ENCODE measurements at regions not wholly inside any gene's neighbourhood (a gene's known extent, or its start where the extent isn't known, plus 50 kb on each side); places are given as distances from the start of the nearest gene placed in this dataset.
"Not testable (repeated sequence)": the region's sequence is repeated elsewhere in the genome, so short reads cannot be mapped to it uniquely, and the experiment has no call there.

GRCh38 chr17:70375406-70375805 is 206.1 kb downstream of the KCNJ2 start:
- no peak for DNase-seq (ENCODE audit: low spot score)

- DNase-seq (ENCODE audit: low spot score), result peak; percentile 80
Observed at GRCh38 chr17:70375813-70376770, 206.8 kb downstream of the KCNJ2 start.

GRCh38 chr17:70377654-70378053 is 208.3 kb downstream of the KCNJ2 start:
- DNase-seq (ENCODE audit: low spot score), result no peak

DNA sequence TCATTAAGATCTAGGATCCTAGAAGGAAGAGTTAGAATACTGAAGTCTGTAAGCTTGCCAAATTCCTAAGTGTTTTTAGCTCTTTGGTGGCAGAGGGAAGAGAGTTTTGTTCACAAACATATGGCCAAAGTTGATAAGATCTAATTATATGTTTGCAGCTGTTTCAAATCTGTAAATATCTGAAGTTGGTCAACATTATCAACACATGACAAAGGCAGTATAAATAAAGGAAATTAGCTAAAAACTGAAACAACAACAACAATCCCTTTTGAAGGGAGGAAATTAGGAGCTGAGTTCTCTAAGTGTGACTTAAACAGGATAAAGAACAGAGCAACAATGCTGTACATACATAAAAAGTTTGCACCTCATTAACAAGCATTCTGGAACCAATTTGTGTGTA is 208.7 kb downstream of the KCNJ2 start:
- DNase-seq (ENCODE audit: low spot score), result no peak

DNA sequence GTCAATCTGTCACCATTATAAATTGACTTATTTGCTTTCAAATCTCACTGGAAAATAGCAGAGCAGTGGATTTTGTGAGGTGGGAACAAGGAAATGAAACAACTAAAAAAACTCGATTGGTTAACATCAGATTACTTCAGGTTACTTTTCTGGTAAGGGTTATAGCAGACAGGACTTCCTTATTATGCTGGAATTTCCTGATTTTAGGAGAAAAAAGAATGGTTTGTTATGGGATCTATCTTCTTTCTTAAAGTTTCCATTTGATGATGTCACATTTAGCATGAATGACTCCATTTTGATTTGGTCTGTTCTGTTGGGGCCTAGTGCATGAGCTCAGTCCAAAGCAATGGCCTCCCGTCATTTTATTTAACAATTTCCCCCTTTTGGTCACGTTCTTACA is 210.6 kb downstream of the KCNJ2 start:
- no peak for DNase-seq (ENCODE audit: low spot score)

DNA sequence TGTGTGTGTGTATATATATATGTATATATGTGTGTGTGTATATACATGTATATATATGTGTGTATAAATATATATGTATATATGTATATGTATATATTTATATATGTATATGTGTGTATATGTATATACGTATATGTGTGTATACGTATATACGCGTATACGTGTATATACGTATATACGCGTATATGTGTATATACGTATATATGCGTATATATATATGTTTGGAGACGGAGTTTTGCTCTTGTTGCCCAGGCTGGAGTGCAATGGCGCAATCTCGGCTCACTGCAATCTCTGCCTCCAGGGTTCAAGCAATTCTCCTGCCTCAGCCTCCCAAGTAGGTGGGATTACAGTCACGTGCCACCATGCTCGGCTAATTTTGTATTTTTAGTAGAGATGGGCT is 212.6 kb downstream of the KCNJ2 start:
- DNase-seq (ENCODE audit: low spot score), result not testable (repeated sequence)

GRCh38 chr17:70388326-70388725 is 219.0 kb downstream of the KCNJ2 start:
- no peak for DNase-seq (ENCODE audit: low spot score)

DNA sequence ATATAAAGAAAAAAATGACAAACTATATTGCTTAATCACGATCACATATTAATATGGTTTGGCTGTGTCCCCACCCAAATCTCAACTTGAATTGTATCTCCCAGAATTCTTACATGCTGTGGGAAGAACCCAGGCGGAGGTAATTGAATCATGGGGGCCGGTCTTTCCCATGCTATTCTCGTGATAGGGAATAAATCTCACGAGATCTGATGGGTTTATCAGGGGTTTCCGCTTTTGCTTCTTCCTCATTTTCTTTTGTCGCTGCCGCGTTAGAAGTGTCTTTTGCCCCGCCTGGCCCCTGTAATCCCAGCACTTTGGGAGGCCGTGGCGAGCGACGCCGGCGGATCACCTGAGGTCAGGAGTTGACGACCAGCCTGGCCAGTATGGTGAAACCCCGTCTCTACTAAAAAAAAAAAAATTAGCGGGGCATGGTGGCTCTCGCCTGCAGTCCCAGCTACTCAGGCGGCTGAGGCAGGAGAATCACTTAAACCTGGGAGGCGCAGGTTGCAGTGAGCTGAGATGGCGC is 220.0 kb downstream of the KCNJ2 start:
- not testable (repeated sequence) for DNase-seq (ENCODE audit: low spot score)

GRCh38 chr17:70390049-70390448 is 220.7 kb downstream of the KCNJ2 start:
- DNase-seq (ENCODE audit: low spot score), result no peak

GRCh38 chr17:70394473-70395232 is 225.3 kb downstream of the KCNJ2 start:
- no peak for DNase-seq (ENCODE audit: low spot score)

DNA sequence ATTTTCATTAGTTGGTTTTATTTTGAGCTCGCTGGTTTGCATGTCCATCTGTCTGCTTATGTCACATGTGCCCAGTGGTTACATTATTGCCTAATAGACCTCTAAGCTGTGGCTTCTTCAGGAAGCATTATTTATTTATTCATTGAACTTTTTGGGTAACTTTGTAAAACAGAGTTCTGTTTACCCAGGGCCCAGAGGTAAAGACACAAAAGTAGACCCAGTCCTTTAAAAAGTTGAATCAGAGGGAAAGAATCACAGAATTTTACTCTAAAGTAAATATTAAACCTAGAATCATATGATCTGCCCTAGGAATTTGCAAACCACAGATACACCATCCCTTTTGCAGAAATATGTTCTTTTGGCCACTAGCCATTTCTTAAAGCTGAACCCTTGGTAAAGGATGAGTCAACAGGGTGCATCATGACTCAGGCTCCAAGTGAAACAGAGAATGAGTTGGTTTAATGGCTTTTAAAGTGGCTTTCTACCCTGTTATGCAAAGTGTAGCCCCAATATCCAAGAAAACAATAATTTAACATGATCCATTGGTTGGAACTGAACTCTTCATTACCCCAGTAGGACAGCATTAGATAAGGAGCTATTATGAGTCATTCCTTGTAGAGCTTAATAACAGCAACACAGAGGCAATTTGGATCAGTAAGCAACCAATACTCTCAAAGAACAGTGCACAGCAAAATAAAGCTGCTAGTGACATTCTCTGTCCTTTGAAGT is 236.3 kb downstream of the KCNJ2 start:
- DNase-seq (ENCODE audit: low spot score), result no peak

DNA sequence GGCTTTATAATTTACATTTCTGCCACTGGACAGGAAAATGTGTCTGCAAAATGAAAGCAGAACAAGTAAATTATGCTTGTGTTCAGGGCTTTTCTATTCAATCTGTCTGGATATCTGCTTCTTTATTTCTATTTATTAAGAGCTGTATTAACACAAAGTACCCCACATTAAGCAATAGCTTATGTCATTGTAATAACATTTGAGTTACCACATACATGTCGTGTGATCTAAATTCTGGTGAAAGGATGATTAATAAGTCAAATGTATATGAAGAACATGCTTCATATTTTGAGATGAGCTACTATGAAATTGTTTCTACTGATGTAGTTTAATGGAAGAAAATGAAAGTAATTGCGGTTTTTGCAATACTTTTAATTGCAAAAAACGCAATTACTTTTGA is 238.2 kb downstream of the KCNJ2 start:
- DNase-seq (ENCODE audit: low spot score), result no peak

GRCh38 chr17:70408768-70409167 is 239.4 kb downstream of the KCNJ2 start:
- no peak for DNase-seq (ENCODE audit: low spot score)

- no peak for DNase-seq (ENCODE audit: low spot score)
Observed at GRCh38 chr17:70414300-70414699, 245.0 kb downstream of the KCNJ2 start.

GRCh38 chr17:70420861-70421445 is 251.6 kb downstream of the KCNJ2 start:
- DNase-seq (ENCODE audit: low spot score), result no peak

DNA sequence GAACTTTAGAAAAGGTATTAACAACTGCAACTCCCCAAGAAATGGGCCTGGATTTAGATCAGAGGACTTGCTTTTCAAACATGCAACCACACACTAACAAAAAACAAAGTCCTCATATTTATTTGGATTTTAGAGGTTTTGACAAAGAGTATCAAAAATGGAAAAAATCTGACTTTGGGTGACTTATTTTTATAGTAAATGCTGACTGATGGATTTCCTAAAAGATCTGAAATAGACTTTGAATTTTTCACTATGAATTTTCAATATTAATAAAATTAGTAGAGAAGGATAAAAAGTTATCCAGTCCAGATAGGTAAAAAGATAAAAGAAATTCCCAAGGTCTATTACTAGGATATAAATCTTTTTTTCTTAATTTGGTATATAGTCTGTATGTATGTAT is 253.5 kb downstream of the KCNJ2 start:
- no peak for DNase-seq (ENCODE audit: low spot score)

DNA sequence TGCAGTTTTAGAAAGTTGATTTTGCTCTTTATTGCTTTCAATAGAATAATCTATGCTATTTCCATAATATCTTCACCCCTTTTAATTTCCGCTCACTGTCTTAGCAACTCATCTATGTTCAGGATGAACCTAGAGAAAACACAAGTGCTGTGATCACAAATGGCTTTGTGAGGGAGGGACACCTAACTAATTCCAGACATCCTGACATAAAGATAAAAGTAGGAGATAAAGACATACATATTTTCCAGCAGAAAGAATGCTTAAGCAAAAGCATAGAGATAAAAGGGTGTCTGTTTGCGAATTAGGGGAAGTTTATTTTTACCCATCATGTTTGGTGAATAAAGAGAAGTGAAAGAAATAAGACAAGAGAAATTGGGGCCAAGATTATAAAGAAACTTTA is 254.2 kb downstream of the KCNJ2 start:
- no peak for DNase-seq (ENCODE audit: low spot score)

DNA sequence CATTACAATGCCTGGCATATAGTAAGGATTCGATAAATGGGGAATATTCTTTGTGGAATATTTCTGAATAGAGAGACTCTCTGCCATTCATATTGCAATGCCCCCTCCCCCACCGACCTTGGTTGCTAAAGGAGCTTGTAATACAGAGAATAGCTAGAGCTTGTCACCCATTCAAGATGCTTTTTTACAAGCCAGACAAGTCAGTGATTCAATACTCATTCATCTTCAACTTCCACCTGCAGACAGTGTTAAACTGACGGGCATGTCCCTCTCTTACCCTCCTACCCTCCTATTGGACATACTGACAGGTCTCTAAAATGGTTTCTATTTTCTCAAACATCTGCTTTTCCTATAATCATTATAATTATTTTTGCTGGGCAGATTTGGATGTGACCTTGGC is 257.4 kb downstream of the KCNJ2 start:
- DNase-seq (ENCODE audit: low spot score), result no peak

- no peak for DNase-seq (ENCODE audit: low spot score)
Observed at GRCh38 chr17:70434536-70435490, 265.5 kb downstream of the KCNJ2 start.

DNA sequence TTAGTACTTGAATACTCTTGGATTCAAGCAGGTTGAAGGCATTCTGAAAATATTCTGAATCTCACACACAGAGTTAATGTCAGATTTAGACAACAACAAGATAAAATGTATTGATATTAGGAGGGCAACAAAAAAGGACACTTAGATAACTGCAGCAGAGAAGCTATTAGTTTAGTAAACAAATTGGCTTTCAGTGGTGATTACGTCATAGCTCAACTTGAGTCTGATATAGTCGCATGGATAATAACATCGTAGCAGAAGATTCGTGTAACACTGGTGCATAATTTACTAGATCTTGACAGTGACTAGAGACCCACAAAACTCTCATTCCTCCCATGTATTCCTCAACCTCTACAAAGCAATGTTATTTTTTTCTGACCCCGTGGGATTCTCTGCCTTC is 268.3 kb downstream of the KCNJ2 start:
- DNase-seq (ENCODE audit: low spot score), result no peak

GRCh38 chr17:70446446-70446845 is 277.1 kb downstream of the KCNJ2 start:
- no peak for DNase-seq (ENCODE audit: low spot score)

Measured in putamen (tissue), 1 donor.